ENCODE measurements at regions not wholly inside any gene's neighbourhood (a gene's known extent, or its start where the extent isn't known, plus 50 kb on each side); places are given as distances from the start of the nearest gene placed in this dataset.

GRCh38 chr14:51552275-51552674, 99.4 kb upstream of the FRMD6 start:
- H3K4me2 ChIP-seq (ENCODE audit: low read length) = no peak overlapping the region

GRCh38 chr14:51552768-51553404, 98.8 kb upstream of the FRMD6 start:
- no peak overlapping the region for H3K4me3 ChIP-seq (ENCODE audit: low read length)
- no peak overlapping the region for H3K4me2 ChIP-seq (ENCODE audit: low read length)
- H3K36me3 ChIP-seq (ENCODE audit: insufficient read depth, low read length) = no peaks in the 10 kb centered on the region
- H3K9me3 ChIP-seq (ENCODE audit: low read length) = no peaks in the 10 kb centered on the region
- no peak overlapping the region for H2AFZ ChIP-seq (ENCODE audit: low read depth, low read length)
- H3K79me2 ChIP-seq (replicated peaks; ENCODE audit: insufficient read depth, low read length) = no peaks in the 10 kb centered on the region
- no peaks in the 10 kb centered on the region for H3F3A ChIP-seq (ENCODE audit: insufficient read depth, low read length, poor library complexity, severe bottlenecking)
- H3K27me3 ChIP-seq (ENCODE audit: insufficient read depth, low read depth, low read length) = no peaks in the 10 kb centered on the region
- no peak overlapping the region for H3K9ac ChIP-seq (ENCODE audit: low read length)
- H4K20me1 ChIP-seq (ENCODE audit: insufficient read depth) = no peaks in the 10 kb centered on the region
- H3K9me2 ChIP-seq (ENCODE audit: insufficient read depth, low read length) = no peaks in the 10 kb centered on the region
- no peak overlapping the region for H3K27ac ChIP-seq (ENCODE audit: low read length)
- TF ChIP-seq MXI1 (conservative IDR thresholded peaks at IDR 0.05; ENCODE audit: poor library complexity, severe bottlenecking) = no peak
- no peak for TF ChIP-seq CTCF (IDR thresholded peaks at IDR 0.05; ENCODE audit: poor library complexity, severe bottlenecking)
- no peak for TF ChIP-seq POLR2AphosphoS5 (IDR thresholded peaks at IDR 0.05)
- no peak for TF ChIP-seq RAD21 (conservative IDR thresholded peaks at IDR 0.05)
- no peak for TF ChIP-seq EZH2 (IDR thresholded peaks at IDR 0.05; ENCODE audit: borderline replicate concordance, insufficient read depth, low read length, poor library complexity, severe bottlenecking)

More at GRCh38 chr14:51552275-51552674, 99.4 kb upstream of the FRMD6 start:
- Histone ChIP-seq H3K4me3 (ENCODE audit: low read length) (no peak overlapping the region), H3F3A (ENCODE audit: insufficient read depth, low read length, poor library complexity, severe bottlenecking) (no peaks in the 10 kb centered on the region), H3K79me2 (replicated peaks; ENCODE audit: insufficient read depth, low read length) (no peaks in the 10 kb centered on the region), H2AFZ (ENCODE audit: low read depth, low read length) (no peak overlapping the region), H3K9me3 (ENCODE audit: low read length) (no peaks in the 10 kb centered on the region), H3K36me3 (ENCODE audit: insufficient read depth, low read length) (no peaks in the 10 kb centered on the region), H3K9ac (ENCODE audit: low read length) (no peak overlapping the region), H3K27me3 (ENCODE audit: insufficient read depth, low read depth, low read length) (no peaks in the 10 kb centered on the region), H3K27ac (ENCODE audit: low read length) (no peak overlapping the region), H3K9me2 (ENCODE audit: insufficient read depth, low read length) (no peaks in the 10 kb centered on the region), H4K20me1 (ENCODE audit: insufficient read depth) (no peaks in the 10 kb centered on the region)
- TF ChIP-seq POLR2AphosphoS5 (IDR thresholded peaks at IDR 0.05) (no peak), SMC3 (conservative IDR thresholded peaks at IDR 0.05; ENCODE audit: poor library complexity) (no peak), REST (IDR thresholded peaks at IDR 0.05; ENCODE audit: borderline replicate concordance) (no peak), EP300 (conservative IDR thresholded peaks at IDR 0.05; ENCODE audit: poor library complexity, severe bottlenecking) (no peak), EZH2 (IDR thresholded peaks at IDR 0.05; ENCODE audit: borderline replicate concordance, insufficient read depth, low read length, poor library complexity, severe bottlenecking) (no peak), CTCF (IDR thresholded peaks at IDR 0.05; ENCODE audit: poor library complexity, severe bottlenecking) (no peak), TAF1 (IDR thresholded peaks at IDR 0.05; ENCODE audit: low read depth) (no peak), RAD21 (conservative IDR thresholded peaks at IDR 0.05) (no peak), MXI1 (conservative IDR thresholded peaks at IDR 0.05; ENCODE audit: poor library complexity, severe bottlenecking) (no peak)
